Osteocyte (in vitro differentiated cells): ENCODE measurements at regions not wholly inside any gene's neighbourhood (a gene's known extent, or its start where the extent isn't known, plus 50 kb on each side); places are given as distances from the start of the nearest gene placed in this dataset.

Experiments
- DNase-seq: peaks from one replicate; pipeline ENCODE4 v3.0.0; 2021; ENCODE audit warnings: mixed read lengths; ENCODE audit not compliant: unreplicated experiment; ENCODE audit errors: extremely low spot score
- H3K27ac Mint-ChIP-seq: one replicate; pipeline ENCODE4 v1.8.0; 2021; ENCODE audit warnings: mild to moderate bottlenecking, mixed read lengths; ENCODE audit not compliant: unreplicated experiment
- H3K27me3 Mint-ChIP-seq: one replicate; pipeline ENCODE4 v1.8.0; 2021; ENCODE audit warnings: mixed read lengths; ENCODE audit not compliant: unreplicated experiment
- H3K36me3 Mint-ChIP-seq: one replicate; pipeline ENCODE4 v1.8.0; 2021; ENCODE audit warnings: mixed read lengths; ENCODE audit not compliant: unreplicated experiment
- H3K4me1 Mint-ChIP-seq: one replicate; pipeline ENCODE4 v1.8.0; 2021; ENCODE audit warnings: mixed read lengths; ENCODE audit not compliant: unreplicated experiment
- H3K4me3 Mint-ChIP-seq: one replicate; pipeline ENCODE4 v1.8.0; 2021; ENCODE audit warnings: mild to moderate bottlenecking, moderate library complexity, mixed read lengths; ENCODE audit not compliant: unreplicated experiment
- H3K9me3 Mint-ChIP-seq: one replicate; pipeline ENCODE4 v1.8.0; 2021; ENCODE audit warnings: mixed read lengths; ENCODE audit not compliant: unreplicated experiment
- TF ChIP-seq, protein P1 (sequence below): fragments of 200-600 bp; sonication (generic); IDR thresholded peaks from 2 replicates; pipeline ENCODE4 v1.5.0; 2021; ENCODE audit warnings: antibody characterized with exemption, mild to moderate bottlenecking, moderate library complexity

DNA sequence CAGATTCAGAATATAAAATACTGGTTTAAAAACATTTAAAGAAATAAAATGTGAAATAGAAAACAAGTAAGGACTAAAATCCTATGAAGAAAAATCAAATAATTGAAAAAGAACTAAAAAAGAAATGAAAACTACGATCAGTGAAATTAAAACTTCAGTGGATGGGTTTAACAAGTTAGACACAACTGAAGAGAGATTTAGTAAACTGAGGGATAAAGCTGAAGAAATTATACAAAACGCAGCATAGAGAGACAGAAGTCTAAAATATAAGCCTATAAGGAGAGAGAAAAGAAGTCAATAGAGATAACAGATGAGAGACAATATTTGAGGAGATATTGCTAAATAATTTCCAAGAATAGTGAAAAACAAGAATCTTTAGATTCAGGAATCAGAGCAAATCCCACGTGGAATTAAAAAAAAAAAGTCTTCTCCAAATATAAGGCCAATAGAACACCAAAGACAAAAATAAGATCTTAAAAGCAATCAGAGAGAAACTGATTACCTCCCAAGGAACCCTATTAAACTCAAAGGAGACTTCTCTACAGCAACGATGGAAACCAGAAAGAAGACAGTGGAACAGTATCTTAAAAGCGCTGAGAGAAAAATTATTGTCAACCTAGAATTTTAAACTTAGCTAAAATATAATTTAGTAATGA, 59.6 kb upstream of the ABL1 start:
- H3K27ac Mint-ChIP-seq, result no peak overlapping the region
- TF ChIP-seq, protein P1, sequence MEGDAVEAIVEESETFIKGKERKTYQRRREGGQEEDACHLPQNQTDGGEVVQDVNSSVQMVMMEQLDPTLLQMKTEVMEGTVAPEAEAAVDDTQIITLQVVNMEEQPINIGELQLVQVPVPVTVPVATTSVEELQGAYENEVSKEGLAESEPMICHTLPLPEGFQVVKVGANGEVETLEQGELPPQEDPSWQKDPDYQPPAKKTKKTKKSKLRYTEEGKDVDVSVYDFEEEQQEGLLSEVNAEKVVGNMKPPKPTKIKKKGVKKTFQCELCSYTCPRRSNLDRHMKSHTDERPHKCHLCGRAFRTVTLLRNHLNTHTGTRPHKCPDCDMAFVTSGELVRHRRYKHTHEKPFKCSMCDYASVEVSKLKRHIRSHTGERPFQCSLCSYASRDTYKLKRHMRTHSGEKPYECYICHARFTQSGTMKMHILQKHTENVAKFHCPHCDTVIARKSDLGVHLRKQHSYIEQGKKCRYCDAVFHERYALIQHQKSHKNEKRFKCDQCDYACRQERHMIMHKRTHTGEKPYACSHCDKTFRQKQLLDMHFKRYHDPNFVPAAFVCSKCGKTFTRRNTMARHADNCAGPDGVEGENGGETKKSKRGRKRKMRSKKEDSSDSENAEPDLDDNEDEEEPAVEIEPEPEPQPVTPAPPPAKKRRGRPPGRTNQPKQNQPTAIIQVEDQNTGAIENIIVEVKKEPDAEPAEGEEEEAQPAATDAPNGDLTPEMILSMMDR, result no peak
- H3K9me3 Mint-ChIP-seq, result peaks cover 13% of the 10 kb centered on the region
- DNase-seq, result no peak
- peaks cover 7% of the 10 kb centered on the region for H3K36me3 Mint-ChIP-seq
- H3K4me3 Mint-ChIP-seq, result no peak overlapping the region
- H3K4me1 Mint-ChIP-seq, result peaks cover 36% of the 10 kb centered on the region
- H3K27me3 Mint-ChIP-seq, result no peaks in the 10 kb centered on the region

DNA sequence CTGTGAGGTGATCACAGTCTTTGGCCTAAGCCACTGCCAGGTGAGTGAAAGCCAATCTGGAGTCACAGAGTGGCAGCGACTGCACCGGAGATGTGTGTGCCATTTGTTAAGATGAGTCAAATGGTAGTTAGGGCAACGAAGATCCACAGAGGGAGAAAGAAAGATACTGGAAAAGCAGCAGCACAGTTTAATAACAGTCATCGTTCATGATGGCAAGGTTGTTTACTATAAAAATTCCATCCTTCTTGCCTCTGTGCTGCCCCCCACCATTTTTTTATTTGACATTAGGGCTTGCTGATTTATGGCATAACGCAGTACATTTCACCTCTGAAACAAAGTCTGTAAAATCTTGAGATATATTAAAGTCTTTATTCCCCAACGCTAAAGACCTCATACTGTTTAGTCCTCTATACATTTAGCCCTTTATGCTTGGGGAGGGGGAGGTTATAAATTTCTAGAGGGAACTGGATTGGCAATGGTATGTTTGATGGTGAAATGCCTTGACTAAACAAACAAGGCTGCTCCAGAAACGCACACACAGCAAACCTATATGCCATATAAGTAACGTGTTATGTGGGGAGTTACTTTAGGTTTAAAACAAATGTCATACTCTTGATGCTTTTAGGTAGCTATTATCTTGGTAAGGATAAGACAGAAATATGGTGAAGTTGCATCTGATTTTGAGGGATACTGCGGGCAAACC, 55.8 kb upstream of the ABL1 start:
- Mint-ChIP-seq H3K4me1 (peaks cover 63% of the 10 kb centered on the region), H3K27ac (peak overlapping the region; percentile 68), H3K36me3 (peaks cover 7% of the 10 kb centered on the region), H3K9me3 (peaks cover 13% of the 10 kb centered on the region), H3K4me3 (no peak overlapping the region), H3K27me3 (no peaks in the 10 kb centered on the region)
- DNase-seq, result no peak
- TF ChIP-seq, protein P1, result no peak

DNA sequence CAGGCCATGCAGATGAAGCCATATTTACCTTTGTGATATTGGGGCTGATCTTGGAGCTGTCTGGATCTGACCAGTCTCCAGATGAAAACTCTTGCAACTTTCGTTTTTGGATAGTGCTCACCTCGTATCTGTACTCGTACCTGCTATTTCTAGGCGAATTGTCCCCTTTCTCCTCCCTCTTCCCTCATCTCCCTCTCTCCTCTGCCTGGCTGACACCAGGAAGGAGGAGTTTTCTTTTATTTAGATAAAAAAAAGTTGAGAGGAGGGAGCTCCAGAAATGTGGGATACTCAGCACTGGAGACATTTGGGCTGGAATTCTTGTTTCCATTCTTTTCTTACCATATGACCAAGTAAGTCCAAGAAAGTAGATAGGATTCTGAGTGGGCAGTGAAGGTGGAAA, 54.6 kb upstream of the ABL1 start:
- H3K27ac Mint-ChIP-seq, result peak overlapping the region; percentile 78
- H3K4me3 Mint-ChIP-seq, result peak overlapping the region; percentile 36
- TF ChIP-seq, protein P1, result no peak
- H3K36me3 Mint-ChIP-seq, result peaks cover 4% of the 10 kb centered on the region
- DNase-seq, result no peak
- peaks cover 8% of the 10 kb centered on the region for H3K9me3 Mint-ChIP-seq
- no peaks in the 10 kb centered on the region for H3K27me3 Mint-ChIP-seq
- peaks cover 65% of the 10 kb centered on the region for H3K4me1 Mint-ChIP-seq

DNA sequence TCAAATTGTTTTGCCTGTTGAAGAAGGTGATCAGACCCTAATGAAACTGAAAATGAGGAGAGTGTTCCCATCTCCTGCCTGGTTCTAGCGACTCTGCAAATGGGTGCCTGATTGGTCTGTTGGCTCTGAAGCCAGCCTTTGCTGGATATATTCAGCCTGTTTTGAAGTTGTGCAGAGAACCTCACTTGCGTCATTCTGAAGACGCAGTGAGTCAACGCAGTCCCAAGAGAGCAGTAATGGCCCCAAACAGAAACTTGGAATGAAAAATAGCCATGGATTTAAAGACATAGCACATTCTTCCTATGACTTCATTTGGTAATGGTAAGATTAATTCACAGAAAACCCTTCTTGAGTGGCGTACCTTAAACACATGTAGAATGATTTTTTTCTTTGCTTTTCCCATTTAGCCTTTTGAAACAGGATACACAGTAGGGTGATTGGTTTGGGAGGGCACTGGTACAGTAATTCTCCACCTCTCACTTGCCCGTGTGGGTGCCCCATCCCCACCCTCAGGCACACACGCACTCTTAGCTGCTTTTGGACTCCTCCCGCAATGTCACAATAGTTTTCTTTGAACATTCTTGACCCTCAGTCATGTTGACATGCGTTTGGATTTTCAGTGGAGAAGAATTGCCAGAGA, 54.1 kb upstream of the ABL1 start:
- H3K27me3 Mint-ChIP-seq, result no peaks in the 10 kb centered on the region
- TF ChIP-seq, protein P1, result no peak
- H3K4me1 Mint-ChIP-seq, result peaks cover 62% of the 10 kb centered on the region
- no peaks in the 10 kb centered on the region for H3K36me3 Mint-ChIP-seq
- DNase-seq, result no peak
- peak overlapping the region; percentile 78 for H3K27ac Mint-ChIP-seq
- H3K4me3 Mint-ChIP-seq, result peak overlapping the region; percentile 36
- peaks cover 2% of the 10 kb centered on the region for H3K9me3 Mint-ChIP-seq

DNA sequence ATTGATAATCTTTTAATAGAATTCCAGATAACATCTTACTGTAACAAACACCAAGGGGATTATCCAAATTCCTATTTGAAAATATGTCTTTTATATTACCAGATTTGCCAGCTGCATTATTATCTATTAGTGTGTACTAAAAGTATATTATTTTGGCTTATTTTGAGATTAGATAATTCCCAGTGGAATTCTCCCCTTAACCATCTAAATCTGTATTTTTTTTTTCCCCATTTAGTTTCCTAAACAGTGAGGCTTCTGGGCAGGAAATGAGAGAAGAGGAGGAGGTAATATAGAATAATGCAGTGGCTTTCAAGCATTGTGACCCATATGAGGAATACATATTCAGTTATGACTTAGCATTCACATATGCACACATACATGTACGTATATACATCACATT, 53.5 kb upstream of the ABL1 start:
- TF ChIP-seq, protein P1, result no peak
- Mint-ChIP-seq H3K27me3 (no peaks in the 10 kb centered on the region), H3K4me1 (peaks cover 63% of the 10 kb centered on the region), H3K9me3 (no peaks in the 10 kb centered on the region), H3K36me3 (no peaks in the 10 kb centered on the region), H3K4me3 (peak overlapping the region; percentile 36), H3K27ac (peak overlapping the region; percentile 78)
- DNase-seq, result no peak
